ENCODE measurements at regions not wholly inside any gene's neighbourhood (a gene's known extent, or its start where the extent isn't known, plus 50 kb on each side); places are given as distances from the start of the nearest gene placed in this dataset.

DNA sequence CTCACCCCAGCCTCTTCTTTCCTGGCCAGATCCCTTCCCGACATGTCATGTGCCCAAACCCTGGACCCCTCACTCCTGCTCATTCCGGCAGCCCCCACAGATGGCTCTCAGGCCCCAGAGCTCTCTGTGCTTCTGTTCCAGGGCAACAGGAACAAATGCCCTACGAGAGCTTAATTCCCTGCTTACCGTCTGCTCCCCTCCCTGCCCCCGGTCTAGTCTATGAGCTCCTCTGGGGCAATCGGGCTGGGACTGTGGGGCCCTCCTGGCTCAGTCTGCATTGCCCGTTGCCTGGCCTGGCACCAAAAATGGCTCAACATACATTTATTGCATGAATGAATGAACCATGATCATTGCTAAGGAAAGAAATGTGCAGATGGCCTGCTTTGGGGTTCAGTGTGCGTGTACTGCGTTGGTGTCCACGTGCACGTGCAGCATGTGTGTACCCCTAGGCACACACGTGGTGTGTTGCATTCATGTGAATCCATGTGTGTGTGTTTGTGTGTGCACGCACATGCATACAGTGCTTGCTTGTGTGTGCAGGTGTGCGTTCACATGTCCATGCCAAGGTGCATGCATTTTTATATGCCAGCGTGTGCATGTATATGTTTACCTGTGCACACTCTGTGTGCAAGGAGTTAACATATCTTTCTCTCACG, 201.2 kb upstream of the IER5L start:
- Histone ChIP-seq H3K27me3 (ENCODE audit: control insufficient read depth in 5 of 5, insufficient read depth in 4 of 5, low read length in 5 of 5) (peaks cover 0 to 5% (median 0%) of the 10 kb centered on the region in 5 donors), H3K9ac (ENCODE audit: low read length in 5 of 5) (no peak overlapping the region), H3K27ac (ENCODE audit: low read depth, low read length) (no peak overlapping the region), H3K36me3 (ENCODE audit: control insufficient read depth in 5 of 5, insufficient read depth in 5 of 5, low read length in 5 of 5) (no peaks in the 10 kb centered on the region), H3K4me1 (ENCODE audit: control insufficient read depth in 5 of 5, insufficient read depth in 5 of 5, low read length in 5 of 5) (peaks cover 3 to 20% (median 15%) of the 10 kb centered on the region in 5 donors), H3K4me3 (ENCODE audit: low read depth in 1 of 5, low read length in 5 of 5) (no peak overlapping the region), H3K9me3 (ENCODE audit: control insufficient read depth in 5 of 5, low read length in 5 of 5) (no peaks in the 10 kb centered on the region)

- H3K9me3 ChIP-seq (ENCODE audit: control insufficient read depth in 5 of 5, low read length in 5 of 5) = no peaks in the 10 kb centered on the region
These were observed 200.0 kb upstream of the IER5L start for GRCh38 chr9:129377931-129378661.

DNA sequence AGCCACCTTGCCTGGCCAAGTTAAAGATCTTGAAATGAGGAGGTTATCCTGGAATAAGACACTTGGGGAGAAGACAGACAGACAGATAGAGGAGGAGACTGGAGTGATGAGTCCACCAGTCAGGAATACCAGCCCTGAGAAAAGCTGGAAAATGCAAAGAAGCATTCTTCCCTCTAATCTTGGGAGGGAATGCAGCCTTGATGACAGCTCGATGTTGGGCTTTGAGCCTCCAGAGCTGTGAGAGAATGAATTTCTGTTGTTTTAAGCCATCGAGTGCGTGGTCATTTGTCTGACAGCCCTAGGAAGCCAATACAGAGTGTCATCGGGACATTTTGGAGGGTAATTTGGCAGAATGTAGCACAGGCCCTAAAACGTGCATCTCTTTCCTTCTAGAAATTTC, 199.1 kb upstream of the IER5L start:
- Histone ChIP-seq H3K9ac (ENCODE audit: low read length in 5 of 5) (no peak overlapping the region), H3K36me3 (ENCODE audit: control insufficient read depth in 5 of 5, insufficient read depth in 5 of 5, low read length in 5 of 5) (no peaks in the 10 kb centered on the region), H3K27me3 (ENCODE audit: control insufficient read depth in 5 of 5, insufficient read depth in 4 of 5, low read length in 5 of 5) (peaks cover 0 to 5% (median 0%) of the 10 kb centered on the region in 5 donors), H3K27ac (ENCODE audit: low read depth, low read length) (no peak overlapping the region), H3K4me3 (ENCODE audit: low read depth in 1 of 5, low read length in 5 of 5) (no peak overlapping the region), H3K4me1 (ENCODE audit: control insufficient read depth in 5 of 5, insufficient read depth in 5 of 5, low read length in 5 of 5) (peaks cover 0 to under 1% (median under 1%) of the 10 kb centered on the region in 5 donors), H3K9me3 (ENCODE audit: control insufficient read depth in 5 of 5, low read length in 5 of 5) (no peaks in the 10 kb centered on the region)

More at GRCh38 chr9:129377931-129378661, 200.0 kb upstream of the IER5L start:
- Histone ChIP-seq H3K27ac (ENCODE audit: low read depth, low read length) (no peak overlapping the region), H3K4me1 (ENCODE audit: control insufficient read depth in 5 of 5, insufficient read depth in 5 of 5, low read length in 5 of 5) (peaks cover 3 to 10% (median 9%) of the 10 kb centered on the region in 5 donors), H3K4me3 (ENCODE audit: low read depth in 1 of 5, low read length in 5 of 5) (no peak overlapping the region), H3K27me3 (ENCODE audit: control insufficient read depth in 5 of 5, insufficient read depth in 4 of 5, low read length in 5 of 5) (peaks cover 0 to 5% (median 0%) of the 10 kb centered on the region in 5 donors), H3K36me3 (ENCODE audit: control insufficient read depth in 5 of 5, insufficient read depth in 5 of 5, low read length in 5 of 5) (no peaks in the 10 kb centered on the region), H3K9ac (ENCODE audit: low read length in 5 of 5) (no peak overlapping the region)

- H3K4me3 ChIP-seq (ENCODE audit: low read depth in 1 of 5, low read length in 5 of 5) = no peak overlapping the region
- no peaks in the 10 kb centered on the region for H3K36me3 ChIP-seq (ENCODE audit: control insufficient read depth in 5 of 5, insufficient read depth in 5 of 5, low read length in 5 of 5)
- H3K27ac ChIP-seq (ENCODE audit: low read depth, low read length) = no peak overlapping the region
- no peak overlapping the region for H3K9ac ChIP-seq (ENCODE audit: low read length in 5 of 5)
- H3K9me3 ChIP-seq (ENCODE audit: control insufficient read depth in 5 of 5, low read length in 5 of 5) = peaks cover 0 to under 1% (median 0%) of the 10 kb centered on the region in 5 donors
- H3K4me1 ChIP-seq (ENCODE audit: control insufficient read depth in 5 of 5, insufficient read depth in 5 of 5, low read length in 5 of 5) = no peaks in the 10 kb centered on the region
- peaks cover 0 to 5% (median 0%) of the 10 kb centered on the region in 5 donors for H3K27me3 ChIP-seq (ENCODE audit: control insufficient read depth in 5 of 5, insufficient read depth in 4 of 5, low read length in 5 of 5)
These were observed 197.8 kb upstream of the IER5L start for GRCh38 chr9:129375845-129376244.

DNA sequence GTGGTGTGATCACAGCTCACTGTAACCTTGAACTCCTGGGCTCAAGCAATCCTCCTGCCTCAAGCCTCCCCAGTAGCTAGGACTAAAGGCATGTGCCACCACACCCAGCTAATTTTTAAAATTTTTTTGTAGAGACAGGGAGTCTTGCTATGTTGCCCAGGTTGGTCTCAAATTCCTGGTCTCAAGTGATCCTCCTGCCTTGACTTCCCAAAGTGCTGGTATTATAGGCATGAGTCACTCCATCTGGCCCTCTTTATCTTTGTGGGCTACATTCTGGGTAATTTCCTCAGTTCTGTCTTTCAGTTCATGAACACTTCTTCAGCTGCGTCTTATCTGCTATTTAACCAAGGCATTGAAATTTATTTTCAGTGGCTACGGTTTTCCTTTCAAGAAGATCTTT, 196.6 kb upstream of the IER5L start:
- no peaks in the 10 kb centered on the region for H3K36me3 ChIP-seq (ENCODE audit: control insufficient read depth in 5 of 5, insufficient read depth in 5 of 5, low read length in 5 of 5)
- H3K4me1 ChIP-seq (ENCODE audit: control insufficient read depth in 5 of 5, insufficient read depth in 5 of 5, low read length in 5 of 5) = no peaks in the 10 kb centered on the region
- H3K4me3 ChIP-seq (ENCODE audit: low read depth in 1 of 5, low read length in 5 of 5) = no peak overlapping the region
- H3K9ac ChIP-seq (ENCODE audit: low read length in 5 of 5) = no peak overlapping the region
- H3K27me3 ChIP-seq (ENCODE audit: control insufficient read depth in 5 of 5, insufficient read depth in 4 of 5, low read length in 5 of 5) = peaks cover 0 to 5% (median 0%) of the 10 kb centered on the region in 5 donors
- H3K27ac ChIP-seq (ENCODE audit: low read depth, low read length) = no peak overlapping the region
- peaks cover 0 to 6% (median 0%) of the 10 kb centered on the region in 5 donors for H3K9me3 ChIP-seq (ENCODE audit: control insufficient read depth in 5 of 5, low read length in 5 of 5)

GRCh38 chr9:129374231-129374630, 196.2 kb upstream of the IER5L start:
- no peak overlapping the region for H3K9ac ChIP-seq (ENCODE audit: low read length in 5 of 5)
- H3K9me3 ChIP-seq (ENCODE audit: control insufficient read depth in 5 of 5, low read length in 5 of 5) = peaks cover 0 to 6% (median 0%) of the 10 kb centered on the region in 5 donors
- H3K36me3 ChIP-seq (ENCODE audit: control insufficient read depth in 5 of 5, insufficient read depth in 5 of 5, low read length in 5 of 5) = no peaks in the 10 kb centered on the region
- peaks cover 0 to 3% (median 0%) of the 10 kb centered on the region in 5 donors for H3K27me3 ChIP-seq (ENCODE audit: control insufficient read depth in 5 of 5, insufficient read depth in 4 of 5, low read length in 5 of 5)
- H3K27ac ChIP-seq (ENCODE audit: low read depth, low read length) = no peak overlapping the region
- H3K4me1 ChIP-seq (ENCODE audit: control insufficient read depth in 5 of 5, insufficient read depth in 5 of 5, low read length in 5 of 5) = no peaks in the 10 kb centered on the region
- H3K4me3 ChIP-seq (ENCODE audit: low read depth in 1 of 5, low read length in 5 of 5) = no peak overlapping the region

DNA sequence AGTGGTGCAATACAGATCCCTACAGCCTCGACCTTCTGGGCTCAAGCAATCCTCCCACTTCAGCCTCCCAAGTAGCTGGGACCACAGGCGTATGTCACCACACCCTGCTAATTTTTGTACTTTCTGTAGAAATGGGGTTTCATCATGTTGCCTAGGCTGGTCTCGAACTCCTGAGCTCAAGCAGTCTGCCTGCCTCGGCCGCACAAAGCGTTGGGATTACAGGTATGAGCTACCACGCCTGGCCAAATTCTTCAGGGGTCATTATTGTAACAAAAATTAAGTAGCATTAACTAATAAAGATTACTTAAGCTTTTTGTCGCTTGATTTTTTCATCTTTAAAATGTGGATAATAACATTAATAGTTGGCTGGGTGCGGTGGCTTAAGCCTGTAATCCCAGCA, 195.3 kb upstream of the IER5L start:
- Histone ChIP-seq H3K27ac (ENCODE audit: low read depth, low read length) (no peak overlapping the region), H3K4me3 (ENCODE audit: low read depth in 1 of 5, low read length in 5 of 5) (no peak overlapping the region), H3K27me3 (ENCODE audit: control insufficient read depth in 5 of 5, insufficient read depth in 4 of 5, low read length in 5 of 5) (no peaks in the 10 kb centered on the region), H3K9ac (ENCODE audit: low read length in 5 of 5) (no peak overlapping the region), H3K4me1 (ENCODE audit: control insufficient read depth in 5 of 5, insufficient read depth in 5 of 5, low read length in 5 of 5) (no peaks in the 10 kb centered on the region), H3K36me3 (ENCODE audit: control insufficient read depth in 5 of 5, insufficient read depth in 5 of 5, low read length in 5 of 5) (no peaks in the 10 kb centered on the region), H3K9me3 (ENCODE audit: control insufficient read depth in 5 of 5, low read length in 5 of 5) (peaks cover 0 to 6% (median 0%) of the 10 kb centered on the region in 5 donors)

- Histone ChIP-seq H3K4me3 (ENCODE audit: low read depth in 1 of 5, low read length in 5 of 5) (no peak overlapping the region), H3K9ac (ENCODE audit: low read length in 5 of 5) (no peak overlapping the region), H3K36me3 (ENCODE audit: control insufficient read depth in 5 of 5, insufficient read depth in 5 of 5, low read length in 5 of 5) (no peaks in the 10 kb centered on the region), H3K27me3 (ENCODE audit: control insufficient read depth in 5 of 5, insufficient read depth in 4 of 5, low read length in 5 of 5) (no peaks in the 10 kb centered on the region), H3K27ac (ENCODE audit: low read depth, low read length) (no peak overlapping the region), H3K9me3 (ENCODE audit: control insufficient read depth in 5 of 5, low read length in 5 of 5) (peaks cover 0 to 6% (median 0%) of the 10 kb centered on the region in 5 donors), H3K4me1 (ENCODE audit: control insufficient read depth in 5 of 5, insufficient read depth in 5 of 5, low read length in 5 of 5) (no peaks in the 10 kb centered on the region)
These were observed 192.7 kb upstream of the IER5L start for GRCh38 chr9:129370770-129371169.

DNA sequence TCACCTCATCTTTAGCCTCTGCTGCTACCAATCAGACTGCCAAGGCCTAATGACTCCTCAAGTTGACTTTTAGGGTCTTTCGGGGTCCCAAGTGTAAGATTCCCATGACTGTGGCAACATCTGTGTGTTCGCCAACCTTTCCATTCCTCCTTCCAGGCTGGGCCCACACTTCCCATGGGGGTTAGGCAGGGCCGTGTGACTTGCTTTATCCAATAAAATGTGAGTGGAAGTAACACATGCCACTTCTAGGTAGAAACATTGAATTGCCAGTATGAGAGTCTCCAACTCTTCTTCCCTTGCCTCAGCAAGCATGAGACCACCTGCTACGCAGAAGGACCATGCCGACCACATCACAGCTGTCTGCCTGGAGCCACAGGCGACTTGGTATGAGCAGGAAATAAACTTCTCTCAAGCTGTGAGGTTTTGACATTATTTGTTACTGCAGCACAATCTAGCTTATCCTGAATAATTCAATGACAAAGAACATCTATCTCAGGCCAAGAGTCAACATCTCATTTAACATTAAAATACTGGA, 190.4 kb upstream of the IER5L start:
- H3K4me3 ChIP-seq (ENCODE audit: low read depth in 1 of 5, low read length in 5 of 5) = no peak overlapping the region
- peaks cover 0 to 4% (median 0%) of the 10 kb centered on the region in 5 donors for H3K4me1 ChIP-seq (ENCODE audit: control insufficient read depth in 5 of 5, insufficient read depth in 5 of 5, low read length in 5 of 5)
- no peak overlapping the region for H3K27ac ChIP-seq (ENCODE audit: low read depth, low read length)
- H3K9ac ChIP-seq (ENCODE audit: low read length in 5 of 5) = no peak overlapping the region
- H3K27me3 ChIP-seq (ENCODE audit: control insufficient read depth in 5 of 5, insufficient read depth in 4 of 5, low read length in 5 of 5) = no peaks in the 10 kb centered on the region
- H3K9me3 ChIP-seq (ENCODE audit: control insufficient read depth in 5 of 5, low read length in 5 of 5) = peaks cover 0 to 6% (median 0%) of the 10 kb centered on the region in 5 donors
- no peaks in the 10 kb centered on the region for H3K36me3 ChIP-seq (ENCODE audit: control insufficient read depth in 5 of 5, insufficient read depth in 5 of 5, low read length in 5 of 5)

DNA sequence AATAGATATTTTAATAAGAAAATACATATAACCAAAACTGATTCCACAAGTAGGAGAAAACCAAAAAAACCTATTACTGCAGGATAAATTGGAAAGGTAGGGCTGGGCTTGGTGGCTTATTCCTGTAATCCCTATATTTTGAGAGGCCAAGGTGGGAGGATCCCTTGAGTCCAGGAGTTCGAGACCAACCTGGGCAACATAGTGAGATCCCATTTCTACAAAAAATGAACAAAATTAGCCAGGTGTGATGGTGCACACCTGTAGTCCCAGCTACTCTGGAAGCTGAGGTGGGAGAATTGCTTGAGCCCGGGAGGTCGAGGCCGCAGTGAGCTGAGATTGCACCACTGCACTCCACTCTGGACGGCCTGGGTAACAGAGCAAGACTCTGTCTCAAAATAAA, 189.2 kb upstream of the IER5L start:
- H3K4me3 ChIP-seq (ENCODE audit: low read depth in 1 of 5, low read length in 5 of 5) = no peak overlapping the region
- no peaks in the 10 kb centered on the region for H3K27me3 ChIP-seq (ENCODE audit: control insufficient read depth in 5 of 5, insufficient read depth in 4 of 5, low read length in 5 of 5)
- H3K4me1 ChIP-seq (ENCODE audit: control insufficient read depth in 5 of 5, insufficient read depth in 5 of 5, low read length in 5 of 5) = peaks cover 0 to 4% (median 3%) of the 10 kb centered on the region in 5 donors
- H3K27ac ChIP-seq (ENCODE audit: low read depth, low read length) = no peak overlapping the region
- no peak overlapping the region for H3K9ac ChIP-seq (ENCODE audit: low read length in 5 of 5)
- no peaks in the 10 kb centered on the region for H3K36me3 ChIP-seq (ENCODE audit: control insufficient read depth in 5 of 5, insufficient read depth in 5 of 5, low read length in 5 of 5)
- peaks cover 0 to 6% (median 0%) of the 10 kb centered on the region in 5 donors for H3K9me3 ChIP-seq (ENCODE audit: control insufficient read depth in 5 of 5, low read length in 5 of 5)
